ENCODE measurements at regions not wholly inside any gene's neighbourhood (a gene's known extent, or its start where the extent isn't known, plus 50 kb on each side); places are given as distances from the start of the nearest gene placed in this dataset.
"Not testable (repeated sequence)": the region's sequence is repeated elsewhere in the genome, so short reads cannot be mapped to it uniquely, and the experiment has no call there.

DNA sequence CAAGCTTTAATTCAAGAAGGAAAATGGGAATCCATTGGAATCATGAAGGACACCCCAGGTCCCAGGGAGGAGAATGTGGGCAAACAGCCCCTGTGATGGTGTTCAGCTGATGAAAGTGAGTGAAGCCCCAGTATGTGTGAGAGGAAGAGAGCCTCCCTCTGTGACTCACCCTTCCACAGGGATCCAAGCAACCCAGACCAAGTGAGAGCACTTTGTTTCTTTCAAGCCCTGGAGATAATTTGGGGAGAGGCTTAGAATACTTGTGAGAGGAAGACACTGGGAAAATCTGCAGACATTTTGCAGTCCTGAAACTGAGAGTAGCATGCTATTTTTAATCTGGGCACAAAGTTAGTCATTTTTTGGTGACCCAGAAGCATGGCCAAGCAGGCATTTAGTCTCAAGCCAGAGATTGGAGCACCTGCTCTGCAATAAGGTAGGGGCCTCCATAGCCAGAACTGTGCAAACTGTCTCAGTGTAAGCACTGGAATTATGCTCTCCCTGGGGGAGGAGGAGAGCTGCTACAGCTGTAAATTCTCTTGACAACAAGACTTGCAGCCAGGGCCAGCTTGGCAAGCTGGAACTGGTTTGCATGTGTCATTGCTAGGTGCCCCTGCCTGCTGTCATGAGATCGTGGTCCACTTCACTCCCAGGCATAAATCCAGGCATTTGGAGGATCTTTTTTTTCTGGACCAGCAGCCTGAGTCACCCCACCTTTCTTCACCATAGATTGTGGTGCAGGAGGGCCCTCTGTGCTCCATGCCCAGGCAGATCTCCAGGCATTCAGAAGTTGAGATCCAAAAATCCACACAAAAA is 537.8 kb upstream of the DPPA4 start:
- no peaks in the 10 kb centered on the region for H3K27me3 ChIP-seq
- WGBS (ENCODE audit: low lambda C conversion rate, missing lambda C conversion rate) = 68% methylated on average over 1 of the region's 1 CpG
- H3K79me2 ChIP-seq = no peaks in the 10 kb centered on the region
- no peak overlapping the region for H3K27ac ChIP-seq
- no peaks in the 10 kb centered on the region for H3K36me3 ChIP-seq (replicated peaks; ENCODE audit: insufficient read depth, low read depth)
- no peaks in the 10 kb centered on the region for H3K9me2 ChIP-seq (replicated peaks; ENCODE audit: insufficient read depth)
- no peak overlapping the region for H3K4me2 ChIP-seq
- no peak for DNase-seq (ENCODE audit: low spot score)
- H3K4me1 ChIP-seq (ENCODE audit: insufficient read depth) = no peaks in the 10 kb centered on the region
- H4K20me1 ChIP-seq (ENCODE audit: insufficient read depth, poor library complexity, severe bottlenecking) = no peaks in the 10 kb centered on the region
- no peak overlapping the region for H2AFZ ChIP-seq
- H3K9me3 ChIP-seq (ENCODE audit: low read depth) = no peaks in the 10 kb centered on the region
- TF ChIP-seq EZH2 (IDR thresholded peaks at IDR 0.05; ENCODE audit: borderline replicate concordance) = no peak
- TF ChIP-seq, protein P1, sequence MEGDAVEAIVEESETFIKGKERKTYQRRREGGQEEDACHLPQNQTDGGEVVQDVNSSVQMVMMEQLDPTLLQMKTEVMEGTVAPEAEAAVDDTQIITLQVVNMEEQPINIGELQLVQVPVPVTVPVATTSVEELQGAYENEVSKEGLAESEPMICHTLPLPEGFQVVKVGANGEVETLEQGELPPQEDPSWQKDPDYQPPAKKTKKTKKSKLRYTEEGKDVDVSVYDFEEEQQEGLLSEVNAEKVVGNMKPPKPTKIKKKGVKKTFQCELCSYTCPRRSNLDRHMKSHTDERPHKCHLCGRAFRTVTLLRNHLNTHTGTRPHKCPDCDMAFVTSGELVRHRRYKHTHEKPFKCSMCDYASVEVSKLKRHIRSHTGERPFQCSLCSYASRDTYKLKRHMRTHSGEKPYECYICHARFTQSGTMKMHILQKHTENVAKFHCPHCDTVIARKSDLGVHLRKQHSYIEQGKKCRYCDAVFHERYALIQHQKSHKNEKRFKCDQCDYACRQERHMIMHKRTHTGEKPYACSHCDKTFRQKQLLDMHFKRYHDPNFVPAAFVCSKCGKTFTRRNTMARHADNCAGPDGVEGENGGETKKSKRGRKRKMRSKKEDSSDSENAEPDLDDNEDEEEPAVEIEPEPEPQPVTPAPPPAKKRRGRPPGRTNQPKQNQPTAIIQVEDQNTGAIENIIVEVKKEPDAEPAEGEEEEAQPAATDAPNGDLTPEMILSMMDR (IDR thresholded peaks at IDR 0.05; ENCODE audit: poor library complexity) = no peak
- no peak for TF ChIP-seq EZH2phosphoT487 (IDR thresholded peaks at IDR 0.05; ENCODE audit: low read depth, severe bottlenecking, unreplicated experiment)
- no peak overlapping the region for H3K4me3 ChIP-seq

DNA sequence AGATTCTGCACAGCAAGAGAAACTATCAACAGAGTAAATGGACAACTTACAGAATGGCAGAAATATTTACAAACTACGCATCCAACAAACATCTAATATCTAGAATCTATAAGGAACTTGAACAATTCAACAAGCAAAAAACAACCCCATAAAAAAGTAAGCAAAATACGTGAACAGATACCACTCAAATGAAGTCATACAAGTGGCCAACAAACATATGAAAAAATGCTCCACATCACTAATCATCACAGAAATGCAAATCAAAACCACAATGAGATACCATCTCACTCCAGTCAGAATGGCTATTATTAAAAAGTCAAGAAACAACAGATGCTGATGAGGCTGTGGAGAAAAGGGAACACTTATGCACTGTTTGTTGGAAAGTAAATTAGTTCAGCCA is 540.3 kb upstream of the DPPA4 start:
- H3K79me2 ChIP-seq; DNase-seq (ENCODE audit: low spot score); H3K27ac ChIP-seq; H3K36me3 ChIP-seq (replicated peaks; ENCODE audit: insufficient read depth, low read depth); H2AFZ ChIP-seq; H3K4me1 ChIP-seq (ENCODE audit: insufficient read depth); H3K27me3 ChIP-seq; H3K9me2 ChIP-seq (replicated peaks; ENCODE audit: insufficient read depth); H3K4me2 ChIP-seq; H4K20me1 ChIP-seq (ENCODE audit: insufficient read depth, poor library complexity, severe bottlenecking); H3K4me3 ChIP-seq; H3K9me3 ChIP-seq (ENCODE audit: low read depth): not testable (repeated sequence)
- 88% methylated on average over 2 of the region's 2 CpGs for WGBS (ENCODE audit: low lambda C conversion rate, missing lambda C conversion rate)

DNA sequence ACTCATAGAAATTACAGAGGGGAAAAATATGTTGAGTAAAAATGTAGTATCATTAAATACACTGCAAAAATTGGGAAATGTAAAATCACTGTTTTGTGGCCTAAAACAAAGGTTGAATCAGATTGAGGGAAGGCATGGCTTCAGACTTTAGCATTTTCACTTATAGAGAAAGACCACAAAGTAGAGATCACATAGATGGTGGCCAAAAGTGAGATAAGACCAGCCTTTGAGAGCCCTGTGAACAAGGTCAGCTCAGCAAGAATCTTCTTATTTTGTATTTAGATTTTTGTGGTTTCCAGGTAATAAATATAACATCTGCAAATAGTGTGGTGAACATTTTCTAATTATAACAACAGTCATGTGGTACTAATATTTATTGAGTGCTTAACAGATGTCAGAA is 544.8 kb upstream of the DPPA4 start:
- Histone ChIP-seq H3K9me3 (ENCODE audit: low read depth) (no peaks in the 10 kb centered on the region), H3K27me3 (no peaks in the 10 kb centered on the region), H3K9me2 (replicated peaks; ENCODE audit: insufficient read depth) (no peaks in the 10 kb centered on the region)

DNA sequence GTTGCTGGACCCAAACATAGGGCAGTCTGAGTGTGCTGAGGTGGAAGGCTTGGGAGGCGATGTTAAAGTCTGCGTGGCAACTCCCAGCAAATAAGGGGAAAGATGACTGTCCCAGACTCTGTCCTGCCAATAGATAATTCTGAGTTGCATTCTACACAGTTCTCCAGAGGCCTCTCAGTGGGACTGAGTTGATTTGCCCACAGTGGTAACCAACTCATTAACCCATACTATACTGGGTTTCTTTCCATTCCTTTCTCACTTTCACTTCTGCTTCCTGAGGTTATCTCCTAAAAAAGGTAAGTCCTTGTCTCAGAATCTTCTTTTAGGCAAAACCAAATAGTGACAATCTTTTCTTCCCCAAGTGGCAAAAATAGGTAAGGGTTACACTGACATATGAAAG is 549.9 kb upstream of the DPPA4 start:
- H3K9me2 ChIP-seq (replicated peaks; ENCODE audit: insufficient read depth) = no peaks in the 10 kb centered on the region
- no peak overlapping the region for H3K27ac ChIP-seq
- no peak for TF ChIP-seq EZH2phosphoT487 (IDR thresholded peaks at IDR 0.05; ENCODE audit: low read depth, severe bottlenecking, unreplicated experiment)
- TF ChIP-seq, protein P1 (IDR thresholded peaks at IDR 0.05; ENCODE audit: poor library complexity) = no peak
- TF ChIP-seq EZH2 (IDR thresholded peaks at IDR 0.05; ENCODE audit: borderline replicate concordance) = no peak
- no peaks in the 10 kb centered on the region for H3K79me2 ChIP-seq
- no peak for DNase-seq (ENCODE audit: low spot score)
- no peak overlapping the region for H2AFZ ChIP-seq
- no peaks in the 10 kb centered on the region for H3K4me1 ChIP-seq (ENCODE audit: insufficient read depth)
- H3K27me3 ChIP-seq = no peaks in the 10 kb centered on the region
- 97% methylated on average over 2 of the region's 2 CpGs for WGBS (ENCODE audit: low lambda C conversion rate, missing lambda C conversion rate)
- H3K4me3 ChIP-seq = no peak overlapping the region
- no peak overlapping the region for H3K4me2 ChIP-seq
- no peaks in the 10 kb centered on the region for H3K36me3 ChIP-seq (replicated peaks; ENCODE audit: insufficient read depth, low read depth)
- no peaks in the 10 kb centered on the region for H3K9me3 ChIP-seq (ENCODE audit: low read depth)
- H4K20me1 ChIP-seq (ENCODE audit: insufficient read depth, poor library complexity, severe bottlenecking) = no peaks in the 10 kb centered on the region

More for the DNA sequence above, 544.8 kb upstream of the DPPA4 start:
- Histone ChIP-seq H3K4me2 (no peak overlapping the region), H4K20me1 (ENCODE audit: insufficient read depth, poor library complexity, severe bottlenecking) (no peaks in the 10 kb centered on the region), H2AFZ (no peak overlapping the region), H3K27ac (no peak overlapping the region), H3K4me3 (no peak overlapping the region), H3K79me2 (no peaks in the 10 kb centered on the region), H3K4me1 (ENCODE audit: insufficient read depth) (no peaks in the 10 kb centered on the region), H3K36me3 (replicated peaks; ENCODE audit: insufficient read depth, low read depth) (no peaks in the 10 kb centered on the region)
- DNase-seq (ENCODE audit: low spot score) = no peak
- no peak for TF ChIP-seq EZH2phosphoT487 (IDR thresholded peaks at IDR 0.05; ENCODE audit: low read depth, severe bottlenecking, unreplicated experiment)
